Testis (tissue), 2 donors: ENCODE measurements at regions not wholly inside any gene's neighbourhood (a gene's known extent, or its start where the extent isn't known, plus 50 kb on each side); places are given as distances from the start of the nearest gene placed in this dataset.

Experiments used
- DNase-seq: peaks from one replicate; pipeline ENCODE4 v3.0.0-alpha.2; 2019
- H3K27ac ChIP-seq, 2 donors: fragments of 200-600 bp; sonication (generic); one replicate each; pipeline ENCODE4 v1.5.1; 2019
- H3K27me3 ChIP-seq: fragments of 200-600 bp; sonication (generic); one replicate; pipeline ENCODE4 v1.5.1; 2019
- H3K36me3 ChIP-seq: fragments of 200-600 bp; sonication (generic); one replicate; pipeline ENCODE4 v1.5.1; 2017; ENCODE audit warnings: low read depth; ENCODE audit errors: missing control alignments
- H3K4me1 ChIP-seq: fragments of 200-600 bp; sonication (generic); one replicate; pipeline ENCODE4 v1.5.1; 2019
- H3K4me3 ChIP-seq, 2 donors: fragments of 200-600 bp; sonication (generic); one replicate each; pipeline ENCODE4 v1.5.1; 2017 to 2019
- H3K9me3 ChIP-seq: fragments of 200-600 bp; sonication (generic); one replicate; pipeline ENCODE4 v1.5.1; 2017
- CTCF ChIP-seq, 3 experiments: fragments of 450-650 bp in 2 of 3; fragments of 200-600 bp in 1 of 3; sonication (generic) in 1 of 3; IDR thresholded peaks; one replicate each; pipeline ENCODE4 v1.5.1; 2016 to 2019; ENCODE audit warnings: antibody characterized with exemption in 3 of 3, mild to moderate bottlenecking in 2 of 3, moderate library complexity in 1 of 3
- POLR2A ChIP-seq: fragments of 450-650 bp; IDR thresholded peaks from one replicate; pipeline ENCODE4 v1.6.1; 2017; ENCODE audit warnings: antibody characterized with exemption, mild to moderate bottlenecking, moderate library complexity
- WGBS, 2 donors: methylation state at CpG; one replicate each; pipeline ENCODE4 v1.1.5; 2018; 5-methylcytosine and 5-hydroxymethylcytosine counted together
- intact Hi-C: fragments of 100-400 bp; cut with DNase I; formaldehyde crosslinking; loops from one replicate; pipeline ENCODE4 v1.15.1; 2023; ENCODE audit warnings: low total_unique reads

DNA sequence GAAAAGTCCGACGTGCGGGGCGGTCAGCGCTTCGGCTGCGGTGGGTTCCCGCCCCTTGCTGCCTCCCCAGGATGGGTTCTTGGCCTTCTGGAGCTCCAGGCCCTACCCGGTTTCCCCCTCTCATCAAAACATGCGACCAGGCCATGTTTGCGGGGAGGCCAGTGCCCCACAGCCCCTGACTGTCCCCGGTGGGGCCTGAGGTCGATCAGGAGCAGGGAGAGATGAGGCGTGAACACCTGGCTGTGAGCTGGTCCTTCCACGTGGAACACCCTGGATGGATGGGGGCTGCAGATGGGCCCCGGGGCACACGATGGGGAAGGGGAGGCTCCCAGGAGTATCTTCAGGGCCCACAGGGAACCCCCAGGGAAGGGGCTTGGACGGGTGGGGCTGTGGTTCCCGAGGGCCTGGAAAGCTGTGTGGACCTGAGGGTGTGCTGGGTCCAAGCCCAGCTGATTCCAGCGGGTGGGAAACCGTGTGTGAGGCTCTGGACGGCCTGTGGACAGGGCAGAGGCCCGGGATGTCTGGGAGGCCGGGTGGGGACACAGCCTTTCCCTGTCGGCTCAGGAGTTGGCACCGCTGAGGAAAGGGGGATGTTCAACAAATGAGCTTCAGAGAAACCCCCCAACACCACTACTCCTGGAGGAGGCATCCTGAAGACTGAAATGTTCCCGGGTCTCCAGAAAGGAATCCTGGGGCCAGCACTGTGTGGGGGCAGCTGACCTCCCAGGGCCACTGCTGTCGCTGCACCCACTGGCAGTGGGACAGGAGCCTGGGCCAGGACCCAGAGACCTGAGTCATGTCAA is 187.0 kb upstream of the C14orf180 start:
- no peak for DNase-seq
- H3K27me3 ChIP-seq: no peaks in the 10 kb centered on the region
- no peak overlapping the region for H3K27ac ChIP-seq
- no peaks in the 10 kb centered on the region for H3K9me3 ChIP-seq
- TF ChIP-seq CTCF (IDR thresholded peaks at IDR 0.05) (no peak), POLR2A (no peak)
- H3K36me3 ChIP-seq: no peaks in the 10 kb centered on the region
- H3K4me3 ChIP-seq: no peak overlapping the region
- intact Hi-C loops: no loop called here
- 91 to 97% methylated on average over 14 to 28 of the region's 28 CpGs for WGBS, 2 donors
- peaks cover 20% of the 10 kb centered on the region for H3K4me1 ChIP-seq

DNA sequence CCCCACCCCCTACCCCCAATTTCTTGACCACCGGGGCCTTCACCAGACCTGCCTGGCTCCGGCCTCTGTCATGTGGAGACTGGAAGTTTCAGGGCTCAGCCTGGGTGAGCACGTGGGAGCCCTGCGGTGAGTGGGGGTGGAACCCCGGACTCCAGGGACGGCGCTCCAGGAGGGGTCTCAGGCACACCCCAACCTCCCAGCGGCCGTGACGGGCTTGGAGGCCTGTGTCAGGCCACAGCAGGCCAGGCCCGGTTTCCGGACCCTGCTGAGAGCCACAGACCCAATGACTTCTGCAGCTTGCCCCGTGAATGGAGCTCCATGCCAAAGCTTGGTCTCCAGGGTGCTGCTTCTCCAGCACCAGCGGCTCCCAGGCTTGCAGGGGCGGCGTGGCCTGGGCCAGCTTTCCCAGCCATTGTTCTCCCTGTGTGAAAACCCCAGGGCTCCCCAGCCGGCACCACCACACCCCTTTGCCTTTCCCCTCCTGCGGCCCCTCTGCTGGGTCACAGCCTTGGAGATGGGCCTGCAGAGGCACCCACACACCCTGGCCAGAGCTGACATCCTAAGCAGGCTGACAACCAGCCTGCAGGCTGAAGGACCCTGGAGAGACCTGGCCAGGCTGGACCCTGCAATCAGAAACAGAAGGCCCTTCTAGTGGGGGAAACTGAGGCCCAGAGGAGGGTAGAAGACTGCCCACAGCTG is 186.2 kb upstream of the C14orf180 start:
- Histone ChIP-seq H3K4me3 (no peak overlapping the region), H3K4me1 (peaks cover 20% of the 10 kb centered on the region), H3K36me3 (no peaks in the 10 kb centered on the region), H3K9me3 (no peaks in the 10 kb centered on the region), H3K27ac (no peak overlapping the region), H3K27me3 (no peaks in the 10 kb centered on the region)
- DNase-seq: peak; percentile 19
- intact Hi-C loops: no loop called here
- 75 to 92% methylated on average over 5 to 18 of the region's 18 CpGs for WGBS, 2 donors
- TF ChIP-seq POLR2A (no peak), CTCF (IDR thresholded peaks at IDR 0.05) (no peak)

DNA sequence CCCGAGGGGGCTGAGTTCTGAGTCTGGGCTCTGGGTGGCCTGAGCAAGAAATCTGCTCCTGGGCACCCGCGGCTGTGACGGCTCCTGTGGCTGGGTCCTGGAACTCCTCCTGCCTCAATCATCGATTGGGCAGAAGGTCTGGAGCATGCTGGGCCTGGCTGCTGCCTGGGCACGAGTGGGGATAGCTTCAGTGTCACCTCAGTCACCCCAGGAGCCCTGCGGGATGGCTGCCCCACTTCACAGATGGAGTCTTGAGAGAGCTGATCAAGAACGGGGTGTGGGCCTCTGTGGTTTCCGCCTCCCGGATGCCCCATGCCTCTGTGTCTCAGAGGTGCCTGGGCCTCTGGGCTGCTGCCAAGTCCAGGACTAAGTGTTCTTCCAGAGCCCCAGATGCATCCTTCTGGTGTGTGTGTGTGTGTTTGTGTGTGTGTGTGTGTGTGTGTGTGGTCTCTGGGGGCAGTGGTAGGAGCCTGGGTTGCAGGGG is 185.6 kb upstream of the C14orf180 start:
- Histone ChIP-seq H3K36me3 (no peaks in the 10 kb centered on the region), H3K27me3 (no peaks in the 10 kb centered on the region), H3K4me1 (peaks cover 20% of the 10 kb centered on the region), H3K4me3 (no peak overlapping the region), H3K27ac (no peak overlapping the region), H3K9me3 (no peaks in the 10 kb centered on the region)
- peak; percentile 63 for DNase-seq
- intact Hi-C loops: no loop called here
- WGBS, 2 donors: 18 to 66% methylated on average over 2 to 10 of the region's 10 CpGs
- TF ChIP-seq CTCF (IDR thresholded peaks at IDR 0.05): no peak
- TF ChIP-seq POLR2A: no peak

GRCh38 chr14:104394409-104394851 is 185.1 kb upstream of the C14orf180 start:
- no peaks in the 10 kb centered on the region for H3K27me3 ChIP-seq
- peaks cover 20% of the 10 kb centered on the region for H3K4me1 ChIP-seq
- no peaks in the 10 kb centered on the region for H3K36me3 ChIP-seq
- DNase-seq: no peak
- intact Hi-C loops: no loop called here
- 59 to 66% methylated on average over 5 to 13 of the region's 13 CpGs for WGBS, 2 donors
- no peak for TF ChIP-seq POLR2A
- no peak overlapping the region for H3K4me3 ChIP-seq
- H3K9me3 ChIP-seq: no peaks in the 10 kb centered on the region
- H3K27ac ChIP-seq: no peak overlapping the region

- Histone ChIP-seq H3K27ac (no peak overlapping the region), H3K27me3 (no peaks in the 10 kb centered on the region), H3K4me3 (no peak overlapping the region), H3K36me3 (no peaks in the 10 kb centered on the region), H3K9me3 (no peaks in the 10 kb centered on the region), H3K4me1 (peaks cover 20% of the 10 kb centered on the region)
- DNase-seq: no peak
- no peak for TF ChIP-seq POLR2A
- 77 to 82% methylated on average over 6 of the region's 6 CpGs for WGBS, 2 donors
- intact Hi-C loops: no loop called here
These were observed 184.3 kb upstream of the C14orf180 start for GRCh38 chr14:104395276-104395675.
